Fibroblast of skin of right biceps (primary cell): ENCODE measurements at regions not wholly inside any gene's neighbourhood (a gene's known extent, or its start where the extent isn't known, plus 50 kb on each side); places are given as distances from the start of the nearest gene placed in this dataset.

Experiments used
- DNase-seq: peaks from one replicate; pipeline ENCODE4 v3.0.0-alpha.2; 2013

DNA sequence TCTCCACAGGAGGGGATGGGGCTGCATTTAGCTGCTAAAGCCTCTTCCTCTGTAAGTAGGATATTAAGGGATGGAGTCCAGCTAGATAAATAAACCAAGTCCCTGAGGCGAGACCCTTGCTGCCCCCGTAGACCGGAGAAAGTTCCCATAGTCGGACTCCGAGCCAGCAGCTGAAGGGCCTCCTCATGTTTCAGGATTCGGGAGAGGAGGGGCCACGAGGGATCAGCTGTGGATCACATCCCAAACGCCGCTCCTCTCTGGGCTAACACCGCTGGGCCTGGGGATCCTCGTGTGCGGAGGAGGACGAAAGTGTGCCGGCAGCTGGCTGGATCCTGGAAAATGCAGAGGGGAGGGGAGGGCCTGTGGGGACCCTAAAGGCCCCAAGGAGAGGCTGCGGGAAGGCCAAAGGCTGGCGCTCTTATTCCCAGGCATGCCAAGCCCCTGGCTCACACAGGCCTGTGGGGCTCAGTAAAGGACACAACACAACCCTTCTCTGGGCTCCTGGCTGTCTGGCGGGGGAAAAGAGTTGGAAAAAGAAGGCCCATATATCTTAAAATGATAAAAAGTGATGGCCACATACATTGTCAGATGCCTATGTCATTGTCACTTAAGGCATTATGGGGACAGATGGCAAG lies 82.5 kb upstream of the TMEM72 start:
- DNase-seq, result no peak

DNA sequence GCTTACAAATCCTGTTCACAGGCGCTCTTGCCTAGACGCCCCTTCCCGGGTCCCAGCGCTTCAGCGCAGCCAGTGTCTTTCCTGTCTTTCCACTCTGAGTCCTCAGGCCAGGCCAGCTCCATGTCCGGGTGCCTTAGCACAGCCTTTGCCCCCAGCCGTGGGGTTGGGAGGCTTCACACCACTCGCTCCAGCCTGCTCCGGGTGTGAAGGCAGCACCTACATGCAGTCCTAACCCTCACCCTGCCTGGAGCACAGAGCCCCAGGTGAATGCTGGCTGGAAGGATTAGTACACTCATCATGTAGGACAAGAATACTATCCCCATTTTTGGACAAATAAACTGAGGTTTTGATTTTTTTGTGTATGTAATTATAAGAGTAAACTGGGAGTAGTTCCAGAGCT lies 81.7 kb upstream of the TMEM72 start:
- no peak for DNase-seq

DNA sequence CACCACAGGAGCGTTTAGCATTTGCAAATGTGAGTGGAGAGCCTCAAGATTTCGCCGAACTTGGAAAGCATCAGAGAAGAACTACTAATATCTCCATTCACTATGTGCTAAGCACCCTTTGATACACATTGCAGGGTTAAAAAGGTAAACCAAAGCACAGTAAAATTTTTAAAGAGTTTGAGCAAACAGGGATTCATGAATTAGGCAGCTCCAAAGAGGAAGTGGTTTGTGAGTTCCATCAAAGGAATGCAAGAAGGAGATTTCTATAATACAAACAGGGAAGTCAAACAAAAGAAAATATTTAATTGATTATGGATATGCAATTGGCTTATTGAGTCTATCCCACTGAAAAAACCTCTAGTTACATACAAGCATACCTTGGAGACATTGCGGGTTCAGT lies 81.1 kb upstream of the TMEM72 start:
- peak; percentile 75 for DNase-seq

DNA sequence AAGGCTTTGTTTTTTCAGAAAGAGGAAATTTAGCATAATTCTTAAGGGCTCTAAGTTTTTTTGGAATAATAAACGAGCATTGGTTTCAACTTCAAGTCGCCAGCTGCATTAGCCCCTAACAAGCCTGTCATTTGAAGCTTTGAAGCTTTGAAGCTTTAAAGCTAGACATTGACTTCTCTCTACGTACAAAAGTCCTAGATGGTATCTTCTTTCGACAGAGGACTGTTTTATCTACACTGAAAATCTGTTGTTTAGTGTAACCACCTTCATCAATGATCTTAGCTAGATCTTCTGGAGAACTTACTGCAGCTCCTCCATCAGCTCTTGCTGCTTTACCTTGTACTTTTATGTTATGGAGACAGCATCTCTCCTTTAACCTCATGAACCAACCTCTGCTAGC lies 79.6 kb upstream of the TMEM72 start:
- DNase-seq, result no peak

DNA sequence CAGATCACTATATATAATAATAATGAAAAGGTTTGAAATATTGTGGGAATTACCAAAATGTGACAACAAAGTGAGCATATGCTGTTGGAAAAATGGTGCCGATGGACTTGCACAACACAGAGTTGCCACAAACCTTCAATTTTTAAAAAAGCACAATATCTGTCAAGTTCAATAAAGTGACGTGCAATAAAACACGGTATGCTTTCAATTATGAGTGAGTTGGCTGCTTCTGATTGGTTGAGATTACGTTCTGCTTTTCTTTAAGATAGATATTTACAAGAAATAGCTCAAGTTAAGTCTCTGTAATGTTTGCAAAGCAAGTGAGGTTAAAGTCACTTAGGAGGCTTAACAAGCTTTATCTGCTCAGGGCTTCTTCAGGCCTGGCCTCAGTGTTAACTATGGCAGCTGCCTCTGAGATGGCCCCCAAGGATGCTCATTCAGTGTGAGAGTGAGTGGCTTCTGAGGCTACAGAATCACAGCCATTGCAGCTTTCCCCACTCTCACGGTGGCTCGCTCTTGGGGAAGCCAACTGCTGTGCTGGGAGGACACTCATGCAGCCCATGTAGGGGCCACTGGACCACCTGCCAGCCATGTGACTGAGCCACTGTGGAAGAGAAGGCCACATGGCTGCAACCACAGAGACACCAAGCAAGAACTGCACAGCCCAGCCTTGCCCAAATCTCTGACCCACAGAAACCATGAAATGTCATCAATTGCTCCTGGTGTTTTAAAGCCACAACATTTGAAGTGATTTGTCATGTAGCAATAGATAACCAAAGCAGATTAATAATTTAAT lies 78.3 kb upstream of the TMEM72 start:
- no peak for DNase-seq

DNA sequence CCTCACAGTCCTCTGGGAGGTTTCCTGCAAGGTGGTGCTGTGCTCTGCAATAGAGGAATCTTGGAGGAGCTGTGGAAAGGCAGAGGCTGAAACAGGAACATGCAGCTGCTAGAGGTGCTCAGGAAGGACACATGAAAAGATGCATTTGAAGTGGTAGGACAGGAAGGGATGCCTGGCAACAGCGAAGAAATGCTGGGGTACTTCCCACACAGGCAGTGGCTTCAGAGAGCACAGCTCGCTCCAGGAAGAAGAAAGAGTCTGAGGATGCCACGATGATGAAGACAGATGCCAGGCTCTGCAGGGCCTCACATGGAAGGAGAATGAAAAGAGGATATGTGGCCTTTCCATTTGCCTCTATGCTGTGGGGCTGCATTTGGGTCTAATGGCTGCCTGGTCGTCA lies 77.0 kb upstream of the TMEM72 start:
- no peak for DNase-seq

DNA sequence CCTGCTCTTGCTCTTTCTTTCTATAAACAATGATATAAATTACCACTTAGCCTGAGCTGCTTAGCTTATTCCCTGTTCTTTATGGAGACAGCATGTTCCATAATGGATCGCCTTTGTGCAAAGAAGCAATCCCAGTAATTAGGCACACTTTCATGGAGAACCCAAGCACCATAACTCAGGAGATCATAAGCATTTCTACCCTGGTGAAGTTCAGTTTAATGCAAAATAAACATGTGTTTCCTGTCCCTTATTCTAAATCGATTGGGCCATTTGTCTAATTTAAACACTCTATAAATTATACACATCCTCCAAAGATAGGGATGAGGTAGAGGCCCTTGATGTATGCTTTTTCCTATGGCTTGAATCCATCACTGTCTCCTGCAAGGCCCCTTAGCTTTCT lies 75.8 kb upstream of the TMEM72 start:
- no peak for DNase-seq

DNA sequence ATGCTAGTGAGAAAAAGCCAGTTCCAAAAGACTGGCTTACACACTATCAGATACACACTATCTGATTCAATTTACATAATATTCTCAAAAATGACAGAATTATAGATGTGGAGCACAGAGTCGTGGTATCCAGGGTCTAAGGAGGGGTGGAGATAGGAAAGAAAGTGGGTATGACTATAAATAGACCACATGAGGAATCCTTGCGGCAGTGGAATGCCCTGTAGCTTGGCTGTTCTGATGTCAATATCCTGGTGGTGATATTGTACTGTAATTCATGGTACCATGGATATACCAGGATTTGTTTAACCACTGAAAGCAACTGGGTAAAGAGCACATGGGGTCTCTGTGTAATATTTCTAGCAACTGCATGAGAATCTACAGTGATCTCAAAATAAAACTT lies 67.7 kb upstream of the TMEM72 start:
- no peak for DNase-seq

DNA sequence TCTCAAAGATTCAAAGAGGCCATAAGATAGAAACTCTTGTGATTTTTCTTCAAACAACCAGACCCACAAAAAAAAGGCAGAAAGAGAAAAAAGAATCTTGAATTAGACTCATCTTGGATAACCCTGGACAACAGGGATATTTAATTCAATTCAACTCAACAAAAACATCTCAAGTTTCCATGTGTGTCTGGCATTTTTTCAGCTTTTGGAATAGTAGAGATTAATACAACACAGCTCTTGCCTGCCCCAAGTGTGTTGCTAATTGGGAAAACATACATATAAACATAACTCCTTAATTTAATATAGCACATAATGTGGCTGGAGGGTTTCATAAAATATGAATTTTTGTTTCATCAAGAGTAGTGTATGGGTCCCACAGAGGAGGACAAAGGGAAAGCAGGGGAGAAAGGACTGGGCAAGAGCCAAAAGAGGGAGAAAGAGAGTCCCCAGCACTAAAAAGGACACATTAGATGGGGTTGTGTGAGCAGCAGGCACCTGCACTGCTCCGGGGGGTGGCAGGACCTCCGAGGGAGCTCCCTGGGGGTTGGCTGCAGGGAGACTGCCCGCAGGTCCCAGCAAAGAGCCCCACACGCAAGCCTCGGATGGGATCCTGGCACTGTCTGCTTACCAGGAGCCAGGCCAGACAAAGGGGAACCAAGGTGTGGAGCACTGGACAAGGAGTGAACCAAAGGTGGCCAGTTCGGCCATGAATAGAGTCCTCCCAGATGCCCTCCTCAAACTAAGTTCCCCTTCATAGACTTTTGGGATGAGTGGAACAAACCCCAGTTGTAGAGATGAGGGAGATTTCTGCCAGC lies 65.6 kb upstream of the TMEM72 start:
- no peak for DNase-seq

DNA sequence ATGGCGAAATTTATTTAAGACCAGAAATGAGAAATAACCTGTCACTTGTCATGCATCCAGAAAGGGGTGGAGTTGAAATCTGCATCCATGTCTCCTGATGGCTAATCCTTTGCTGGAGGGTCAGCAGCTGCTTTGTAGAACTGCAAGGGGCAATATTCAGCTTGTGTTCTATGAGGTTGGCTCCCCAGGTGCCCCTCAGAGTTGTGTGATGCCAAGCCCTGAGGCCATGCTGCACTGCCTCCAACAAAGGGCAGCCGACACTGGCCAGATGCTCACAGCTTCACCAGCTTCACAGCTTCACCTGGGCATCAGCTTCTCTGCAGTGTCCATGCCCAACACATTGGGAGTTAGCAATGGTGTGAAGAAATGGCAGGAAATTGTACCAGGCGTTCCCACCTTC lies 64.0 kb upstream of the TMEM72 start:
- no peak for DNase-seq

DNA sequence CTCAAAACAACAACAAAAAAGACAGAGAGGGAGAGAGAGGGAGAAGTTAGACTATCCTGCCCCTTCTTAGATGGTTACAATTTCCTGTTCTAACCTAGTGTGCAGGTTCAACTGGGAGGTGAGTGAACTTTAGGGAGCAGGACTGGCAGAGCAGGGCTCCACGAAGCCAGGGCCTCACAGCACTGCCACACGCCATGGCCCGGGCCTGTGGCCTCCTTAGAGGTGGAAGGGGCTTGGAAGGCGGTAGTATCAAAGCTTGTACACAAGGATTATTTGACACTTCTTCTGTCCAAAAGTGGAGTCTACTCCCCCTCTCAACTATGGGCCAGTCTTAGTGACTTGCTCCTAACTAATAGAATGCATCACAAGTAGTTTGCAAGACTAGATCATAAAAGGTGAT lies 62.9 kb upstream of the TMEM72 start:
- no peak for DNase-seq

DNA sequence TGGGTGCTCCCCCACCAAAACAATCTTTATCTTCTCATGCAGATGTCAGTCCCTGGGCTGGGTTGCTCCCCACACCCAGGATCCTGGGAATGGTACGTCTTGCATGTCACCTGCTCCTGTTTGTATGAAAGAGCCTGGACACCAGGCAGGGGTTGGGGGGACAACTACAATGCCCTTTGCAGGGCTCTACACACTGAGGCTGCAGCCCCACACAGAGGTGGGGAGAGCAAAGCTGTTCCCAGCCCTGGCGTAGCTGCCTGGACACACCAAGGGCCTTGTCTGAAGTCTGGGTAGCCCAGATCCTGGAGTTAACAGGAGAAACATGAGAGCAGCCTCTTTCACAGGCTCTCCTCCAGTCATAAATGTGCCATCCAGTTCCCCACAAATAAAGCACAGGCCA lies 61.2 kb upstream of the TMEM72 start:
- DNase-seq, result no peak

DNA sequence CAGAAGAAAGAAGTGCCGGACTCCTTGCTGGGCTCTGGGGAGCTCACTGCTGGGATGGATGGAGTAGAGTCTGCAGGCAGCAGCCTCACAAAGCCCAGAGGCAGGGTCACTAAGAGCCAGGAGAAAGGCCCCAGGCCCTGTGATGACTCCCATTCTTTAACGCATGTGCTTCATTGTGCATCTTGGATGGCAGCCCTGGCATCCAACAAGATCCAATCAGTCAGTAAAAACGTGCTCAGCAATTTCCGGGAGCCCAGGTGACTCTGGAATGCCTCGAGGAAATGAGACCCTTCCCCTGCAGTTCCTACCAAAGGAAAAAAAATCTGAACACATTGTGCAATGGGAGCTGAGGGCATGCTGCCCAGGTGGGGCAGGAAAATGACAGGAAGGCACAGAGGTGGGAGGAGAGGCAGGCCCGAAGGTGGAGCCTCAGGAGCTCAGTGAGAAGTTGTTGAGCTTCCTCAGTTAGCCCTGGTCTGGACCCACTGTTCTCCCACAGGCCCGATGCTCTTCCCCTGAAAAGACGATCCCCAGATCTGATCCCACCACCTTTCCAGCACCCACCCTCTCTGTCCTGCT lies 60.7 kb upstream of the TMEM72 start:
- DNase-seq, result no peak

DNA sequence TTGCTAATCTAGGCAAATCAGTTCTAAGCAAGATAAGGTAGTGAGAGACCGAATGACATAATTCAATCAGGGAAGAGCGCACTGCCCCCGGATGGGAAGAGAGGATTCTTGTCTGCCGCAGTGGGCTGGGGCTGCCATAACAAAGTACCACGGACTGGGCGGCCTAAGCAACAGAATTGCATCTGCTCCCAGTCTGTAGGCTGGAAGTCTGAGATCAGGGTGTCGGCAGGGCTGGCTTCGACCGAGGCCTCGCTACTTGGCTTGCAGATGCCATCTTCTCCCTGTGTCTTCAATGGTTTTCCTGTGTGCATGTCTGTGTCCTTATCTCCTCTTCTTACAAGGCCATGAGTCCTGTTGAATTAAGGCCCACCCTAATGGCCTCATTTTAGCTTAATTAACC lies 59.7 kb upstream of the TMEM72 start:
- no peak for DNase-seq

DNA sequence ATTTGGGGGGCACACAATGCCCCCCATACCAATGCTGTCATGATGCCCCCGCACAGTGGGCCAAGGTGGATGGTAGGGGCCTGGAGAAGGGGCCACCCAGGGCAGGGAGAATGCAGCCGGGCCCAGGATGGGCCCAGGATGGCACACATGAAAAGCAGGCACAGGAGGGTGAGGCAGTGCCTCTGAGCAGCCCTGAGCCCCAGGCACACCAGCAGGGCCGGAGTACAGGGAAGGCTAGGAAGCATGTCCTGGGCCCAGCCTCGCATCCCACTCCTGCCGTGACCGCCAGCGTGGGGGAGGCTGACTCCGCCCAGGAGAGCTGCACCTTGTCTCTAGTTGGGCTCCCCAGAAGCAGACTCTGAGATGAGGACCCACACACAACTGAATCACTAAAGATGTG lies 59.3 kb upstream of the TMEM72 start:
- no peak for DNase-seq

DNA sequence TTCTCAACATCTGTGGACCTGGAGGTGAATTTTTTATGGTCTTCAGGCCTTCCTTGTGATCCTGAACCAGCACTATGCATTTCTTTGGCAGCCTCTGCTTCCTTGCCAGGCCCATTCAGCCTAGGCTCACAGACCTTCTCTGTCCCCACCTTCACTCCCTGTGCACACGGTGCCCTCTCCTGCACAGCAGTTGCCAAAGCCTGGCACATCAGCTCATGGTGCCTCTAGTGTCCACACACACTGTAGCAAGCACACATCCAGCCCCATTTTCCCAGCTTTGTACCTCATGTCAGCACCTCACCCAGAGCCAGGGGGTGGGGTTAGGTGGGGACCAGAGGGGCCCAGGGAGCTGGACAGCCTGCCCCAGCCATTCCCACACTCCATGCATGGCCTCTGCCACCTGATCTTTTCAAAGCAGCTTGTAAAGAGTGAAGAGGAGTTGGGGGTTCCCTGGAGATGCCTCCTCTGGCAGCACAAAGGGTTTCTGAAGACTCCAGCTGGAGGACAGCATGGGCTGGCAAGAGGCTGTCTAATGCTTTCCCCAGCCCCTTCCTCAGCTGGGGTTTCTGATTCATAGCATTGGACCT lies 57.9 kb upstream of the TMEM72 start:
- DNase-seq, result peak; percentile 71

DNA sequence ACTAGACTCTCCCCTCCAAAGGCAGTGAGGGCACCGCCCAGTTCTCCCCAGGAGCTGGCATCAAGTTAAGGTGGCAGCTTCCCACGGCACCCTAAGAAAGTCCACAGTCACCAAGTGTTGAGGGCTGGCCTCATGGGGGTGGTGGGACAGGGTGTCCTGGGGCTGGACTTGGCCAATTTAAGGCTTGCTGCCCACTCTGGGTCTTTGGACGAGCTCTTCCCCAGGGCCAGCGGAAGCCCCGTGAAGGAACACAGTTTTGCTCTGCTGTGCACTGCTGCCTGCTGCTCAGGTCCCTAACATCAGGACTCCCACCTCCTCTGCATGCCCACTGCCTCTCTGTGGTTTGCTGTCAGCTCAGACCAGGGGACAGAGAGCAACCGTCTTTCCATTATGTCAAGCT lies 57.3 kb upstream of the TMEM72 start:
- DNase-seq, result no peak

DNA sequence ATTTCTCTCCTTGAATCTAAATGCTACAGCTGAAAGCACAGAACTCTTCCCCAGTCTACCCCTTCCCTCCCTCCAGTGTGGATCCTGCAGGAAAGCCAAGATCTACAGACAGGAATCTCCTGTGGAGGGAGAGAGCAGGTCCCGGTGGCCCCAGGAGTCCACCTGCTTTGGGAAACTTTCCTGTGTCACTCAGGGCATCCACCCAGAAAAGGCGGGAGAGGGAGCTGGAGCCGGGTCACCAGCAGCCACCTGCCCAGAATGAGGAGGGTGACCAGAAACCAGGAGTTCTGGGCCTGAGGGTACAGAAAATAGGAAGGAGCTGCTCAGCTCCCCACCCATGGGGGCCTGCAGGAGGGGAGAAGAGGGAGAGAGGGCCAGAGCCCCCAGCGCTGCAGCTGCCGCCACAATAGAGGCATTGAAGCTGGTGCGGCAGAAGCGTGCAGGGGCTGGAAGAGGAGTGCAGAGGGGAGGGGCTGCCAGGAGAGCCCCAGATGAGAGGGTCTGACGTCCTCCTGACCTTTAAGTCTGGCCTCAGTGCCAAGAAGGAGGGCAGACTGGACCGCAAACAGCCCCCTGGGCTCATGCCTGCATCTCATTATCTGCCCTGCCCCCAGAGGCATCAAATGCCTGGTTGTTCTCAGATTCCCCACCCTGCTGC lies 56.3 kb upstream of the TMEM72 start:
- no peak for DNase-seq

DNA sequence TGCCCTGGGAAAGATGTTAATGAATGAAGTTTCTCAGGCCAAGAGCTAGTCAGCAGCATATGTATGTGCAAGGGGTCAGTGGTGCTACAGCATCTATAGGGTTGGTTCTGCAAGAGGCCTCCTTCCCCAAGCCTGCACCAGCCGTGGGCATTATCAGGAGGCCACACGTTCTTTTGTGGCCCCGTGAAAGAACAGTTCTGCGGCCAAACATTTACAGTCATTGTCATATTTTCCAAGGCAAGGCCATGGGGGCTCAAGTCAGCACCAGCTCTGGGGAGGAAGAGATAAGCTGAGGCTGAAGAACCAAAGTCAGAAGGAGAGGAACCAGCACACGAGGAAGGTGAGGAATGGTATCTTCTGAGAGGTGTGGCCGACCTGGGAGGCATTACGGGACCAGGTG lies 54.4 kb upstream of the TMEM72 start:
- no peak for DNase-seq

DNA sequence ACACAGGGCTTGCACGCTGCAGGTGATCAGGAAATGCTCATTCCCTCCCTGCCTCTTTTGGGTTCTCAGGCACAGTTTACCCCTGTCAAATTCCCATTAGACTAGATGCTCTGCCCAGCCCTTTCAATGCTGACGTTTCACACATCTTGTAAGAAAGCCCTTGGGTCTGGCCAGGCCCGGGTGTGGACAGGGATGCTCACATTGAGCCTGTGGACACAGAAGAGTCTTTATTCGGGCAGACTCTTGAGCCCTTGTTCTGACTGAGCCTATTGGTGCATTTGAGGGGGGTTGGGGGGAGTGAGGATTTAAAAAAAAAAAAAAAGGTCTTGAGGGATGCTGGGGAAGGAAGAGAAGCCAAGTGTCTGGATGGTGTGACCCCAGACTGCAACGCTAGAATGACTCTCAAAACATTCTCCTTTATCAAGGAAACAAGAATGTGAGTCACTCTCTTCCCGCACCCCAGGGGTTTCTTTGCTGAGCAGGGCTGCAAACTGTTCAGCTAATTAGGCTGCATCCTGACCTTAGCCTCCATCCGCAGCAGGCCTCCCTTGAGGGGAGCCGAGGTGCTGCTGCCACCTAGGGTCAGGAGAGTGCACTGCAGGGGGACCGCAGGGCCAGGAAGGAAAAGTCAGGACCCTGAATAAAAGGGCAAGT lies 53.6 kb upstream of the TMEM72 start:
- DNase-seq, result peak; percentile 93

DNA sequence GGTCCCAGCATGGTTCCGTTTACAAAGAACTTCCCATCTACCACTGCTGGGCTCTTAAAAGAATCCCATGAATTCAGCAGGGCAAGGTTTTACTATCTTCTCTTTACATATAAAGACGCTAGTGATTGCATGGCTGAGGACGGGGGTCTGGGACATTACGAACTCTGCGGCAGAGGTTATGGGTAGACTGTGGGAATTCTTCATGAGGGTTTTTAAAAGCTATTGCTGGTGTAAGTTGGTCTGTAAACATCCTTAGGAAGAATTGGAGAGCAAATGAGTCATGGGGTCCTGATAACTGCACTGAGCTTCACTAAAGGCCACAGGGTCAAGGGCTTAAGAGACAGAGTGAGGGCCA lies 53.1 kb upstream of the TMEM72 start:
- DNase-seq, result no peak

DNA sequence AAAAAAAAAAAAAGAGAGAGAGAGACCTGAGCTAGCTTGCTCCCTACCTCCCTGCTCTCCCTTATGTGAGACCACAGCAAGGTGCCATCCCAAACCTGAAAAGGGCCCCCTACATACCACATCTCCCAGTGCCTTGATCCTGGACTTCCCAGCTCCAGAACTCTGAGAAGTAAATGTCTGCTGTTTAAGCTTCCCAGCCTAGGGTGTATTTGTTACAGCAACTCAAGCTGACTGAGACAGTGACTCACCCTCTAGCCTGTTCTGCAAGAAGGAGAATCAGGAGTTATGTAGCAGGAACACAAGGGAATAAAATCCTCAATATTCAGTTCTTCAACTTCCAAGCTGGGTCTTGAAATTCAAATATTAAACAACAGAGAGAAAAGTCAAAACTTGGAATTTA lies 52.1 kb upstream of the TMEM72 start:
- no peak for DNase-seq
